Right lobe of liver (tissue), 6 donors: ENCODE measurements at regions not wholly inside any gene's neighbourhood (a gene's known extent, or its start where the extent isn't known, plus 50 kb on each side); places are given as distances from the start of the nearest gene placed in this dataset.

Experiments
- ATAC-seq, 4 donors: fragments of 200-7000 bp; cut with Tn5 transposase; one replicate each; pipeline ENCODE4 v1.9.1; 2020; ENCODE audit warnings: mild to moderate bottlenecking in 4 of 4, moderate library complexity in 4 of 4
- DNase-seq, 3 donors: peaks; one replicate each; pipeline ENCODE4 v3.0.0-alpha.2; 2020
- H3K27ac ChIP-seq, 3 donors: fragments of 200-600 bp; one replicate each; pipeline ENCODE4 v1.8.0; 2022
- H3K27me3 ChIP-seq, 2 donors: fragments of 200-600 bp; one replicate each; pipeline ENCODE4 v1.8.0; 2022
- H3K36me3 ChIP-seq, 4 donors: fragments of 200-600 bp; sonication (generic) in 1 of 4; one replicate each; pipeline versions ENCODE4 v1.5.1 to v1.8.0; 2017 to 2022; ENCODE audit warnings: control low read depth in 1 of 4
- H3K4me1 ChIP-seq, 4 donors: fragments of 200-600 bp; sonication (generic) in 1 of 4; one replicate each; pipeline versions ENCODE4 v1.5.1 to v1.8.0; 2017 to 2022; ENCODE audit warnings: control low read depth in 1 of 4
- H3K4me3 ChIP-seq, 3 donors: fragments of 200-600 bp; one replicate each; pipeline ENCODE4 v1.8.0; 2022
- H3K9me3 ChIP-seq, 4 donors: fragments of 200-600 bp; sonication (generic) in 1 of 4; one replicate each; pipeline versions ENCODE4 v1.5.1 to v1.8.0; 2017 to 2022; ENCODE audit warnings: control low read depth in 1 of 4
- POLR2A ChIP-seq: fragments of 450-650 bp; IDR thresholded peaks from one replicate; pipeline ENCODE4 v1.6.1; 2017; ENCODE audit warnings: antibody characterized with exemption, mild to moderate bottlenecking
- WGBS: methylation state at CpG from one replicate; pipeline ENCODE4 v1.1.6; 2018; ENCODE audit warnings: low coverage, low lambda C conversion rate; ENCODE audit not compliant: insufficient coverage; ENCODE audit errors: missing lambda C conversion rate; 5-methylcytosine and 5-hydroxymethylcytosine counted together
- intact Hi-C, 2 donors: fragments of 100-400 bp; cut with DNase I; formaldehyde crosslinking; loops; one replicate each; pipeline versions ENCODE4 v1.11.2 to v1.14.1; 2022
- TF ChIP-seq, protein P1 (sequence below), 4 donors: fragments of 200-600 bp in 3 of 4; fragments of 450-650 bp in 1 of 4; IDR thresholded peaks; one replicate each; pipeline versions ENCODE4 v1.5.1 to v1.8.0; 2016 to 2022; ENCODE audit warnings: antibody characterized with exemption in 4 of 4, mild to moderate bottlenecking in 2 of 4
- donor health status: DM: no; HTN: yes; CAD: no.
- donor health status: DM: no; HTN: no; CAD: no.
- donor health status: DM: no; HTN: no; CAD: no.
- donor health status: DM: no; HTN: yes; CAD: no.
- donor health status: DM: no; HTN: yes; CAD: no.

DNA sequence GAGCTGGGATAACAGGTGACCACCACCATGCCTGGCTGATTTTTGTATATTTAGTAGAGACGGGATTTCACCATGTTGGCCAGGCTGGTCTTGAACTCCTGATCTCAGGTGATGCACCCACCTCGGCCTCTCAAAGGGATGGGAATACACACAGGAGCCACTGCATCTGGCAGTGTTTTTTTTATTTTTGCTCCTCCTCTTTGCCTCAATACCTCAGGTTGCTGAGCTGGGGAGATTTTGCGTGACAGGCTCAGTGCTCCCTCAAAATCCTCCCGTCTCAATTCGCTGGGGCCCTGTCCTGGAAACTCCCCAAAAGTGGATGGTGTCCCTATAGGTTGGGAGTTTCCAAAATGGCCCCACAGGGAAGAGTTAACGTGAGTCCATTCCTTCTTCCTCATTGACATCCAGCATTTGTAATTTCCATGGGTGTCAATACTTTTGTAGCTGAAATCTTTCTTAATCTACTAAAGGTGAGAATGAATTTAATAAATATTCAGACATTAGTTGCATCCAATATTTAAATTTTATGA lies 71.8 kb downstream of the GGTLC2 start:
- Histone ChIP-seq H3K27me3 (no peaks in the 10 kb centered on the region), H3K9me3 (no peaks in the 10 kb centered on the region), H3K27ac (no peak overlapping the region), H3K4me3 (no peak overlapping the region), H3K36me3 (no peaks in the 10 kb centered on the region), H3K4me1 (no peaks in the 10 kb centered on the region)
- no peak for ATAC-seq
- intact Hi-C loops: no loop called here
- WGBS: 63% methylated on average over 3 of the region's 6 CpGs
- no peak for DNase-seq
- TF ChIP-seq, protein P1, sequence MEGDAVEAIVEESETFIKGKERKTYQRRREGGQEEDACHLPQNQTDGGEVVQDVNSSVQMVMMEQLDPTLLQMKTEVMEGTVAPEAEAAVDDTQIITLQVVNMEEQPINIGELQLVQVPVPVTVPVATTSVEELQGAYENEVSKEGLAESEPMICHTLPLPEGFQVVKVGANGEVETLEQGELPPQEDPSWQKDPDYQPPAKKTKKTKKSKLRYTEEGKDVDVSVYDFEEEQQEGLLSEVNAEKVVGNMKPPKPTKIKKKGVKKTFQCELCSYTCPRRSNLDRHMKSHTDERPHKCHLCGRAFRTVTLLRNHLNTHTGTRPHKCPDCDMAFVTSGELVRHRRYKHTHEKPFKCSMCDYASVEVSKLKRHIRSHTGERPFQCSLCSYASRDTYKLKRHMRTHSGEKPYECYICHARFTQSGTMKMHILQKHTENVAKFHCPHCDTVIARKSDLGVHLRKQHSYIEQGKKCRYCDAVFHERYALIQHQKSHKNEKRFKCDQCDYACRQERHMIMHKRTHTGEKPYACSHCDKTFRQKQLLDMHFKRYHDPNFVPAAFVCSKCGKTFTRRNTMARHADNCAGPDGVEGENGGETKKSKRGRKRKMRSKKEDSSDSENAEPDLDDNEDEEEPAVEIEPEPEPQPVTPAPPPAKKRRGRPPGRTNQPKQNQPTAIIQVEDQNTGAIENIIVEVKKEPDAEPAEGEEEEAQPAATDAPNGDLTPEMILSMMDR (IDR thresholded peaks at IDR 0.05): no peak
- TF ChIP-seq POLR2A: no peak

DNA sequence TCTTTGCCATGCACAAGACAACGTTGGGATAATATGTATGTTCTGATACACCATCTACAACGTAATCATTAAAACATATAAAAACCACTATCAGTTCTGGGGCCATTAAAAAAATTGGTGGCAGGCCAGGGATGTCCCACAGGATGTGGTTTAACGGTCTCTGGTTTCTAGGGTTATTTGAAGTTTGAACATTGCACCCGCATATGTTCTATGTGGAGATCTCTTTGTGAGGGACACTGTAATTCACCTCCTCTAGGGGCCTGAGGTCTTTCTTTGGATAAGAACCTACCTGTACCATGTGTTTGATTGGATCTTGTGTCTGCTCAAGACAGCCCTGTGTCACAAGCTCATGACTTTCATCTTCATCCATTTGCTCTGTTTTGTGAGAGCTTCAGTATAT lies 73.2 kb downstream of the GGTLC2 start:
- no peak for DNase-seq
- intact Hi-C loops: no loop called here
- H3K36me3 ChIP-seq: no peaks in the 10 kb centered on the region
- no peak overlapping the region for H3K4me3 ChIP-seq
- 49% methylated on average over 4 of the region's 4 CpGs for whole genome bisulfite sequencing
- no peak for ATAC-seq
- TF ChIP-seq, protein P1 (IDR thresholded peaks at IDR 0.05): no peak
- no peak for TF ChIP-seq POLR2A
- H3K4me1 ChIP-seq: no peaks in the 10 kb centered on the region
- no peaks in the 10 kb centered on the region for H3K9me3 ChIP-seq
- H3K27ac ChIP-seq: no peak overlapping the region
- no peaks in the 10 kb centered on the region for H3K27me3 ChIP-seq

DNA sequence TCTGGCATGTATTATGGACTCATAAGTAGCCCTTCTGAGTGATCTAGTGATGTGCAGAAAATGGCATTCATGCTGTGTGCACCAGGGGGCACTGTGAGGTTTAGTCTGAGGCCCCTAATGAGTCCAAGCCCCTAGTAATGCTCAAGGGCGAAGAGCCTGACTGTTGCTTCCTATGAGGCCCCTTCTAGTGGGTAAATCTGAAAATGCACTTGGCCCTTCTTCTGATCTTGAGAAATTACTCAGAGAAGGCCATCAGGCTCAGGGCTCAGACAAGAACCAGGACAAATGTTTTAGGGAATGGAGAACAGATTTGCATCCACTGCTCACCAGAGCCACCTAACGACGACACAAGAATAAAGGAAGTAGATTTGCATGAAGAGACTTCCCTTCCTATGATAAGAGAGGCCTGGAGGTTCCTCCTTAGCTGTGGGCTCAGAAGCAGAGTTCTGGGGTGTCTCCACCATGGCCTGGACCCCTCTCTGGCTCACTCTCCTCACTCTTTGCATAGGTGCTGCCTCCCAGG lies 75.8 kb downstream of the GGTLC2 start:
- Histone ChIP-seq H3K9me3 (no peaks in the 10 kb centered on the region), H3K4me3 (no peak overlapping the region), H3K27ac (peak overlapping the region in 1 of 3 donors; percentile 61), H3K4me1 (no peaks in the 10 kb centered on the region), H3K36me3 (no peaks in the 10 kb centered on the region), H3K27me3 (no peaks in the 10 kb centered on the region)
- ATAC-seq (peak; percentile 72 to 90 (median 84)), DNase-seq (no peak)
- TF ChIP-seq, protein P1 (IDR thresholded peaks at IDR 0.05): peak; percentile 46 to 56 (median 52)
- TF ChIP-seq POLR2A: no peak
- intact Hi-C loops: no loop called here
- 0% methylated on average over 2 of the region's 3 CpGs for WGBS

DNA sequence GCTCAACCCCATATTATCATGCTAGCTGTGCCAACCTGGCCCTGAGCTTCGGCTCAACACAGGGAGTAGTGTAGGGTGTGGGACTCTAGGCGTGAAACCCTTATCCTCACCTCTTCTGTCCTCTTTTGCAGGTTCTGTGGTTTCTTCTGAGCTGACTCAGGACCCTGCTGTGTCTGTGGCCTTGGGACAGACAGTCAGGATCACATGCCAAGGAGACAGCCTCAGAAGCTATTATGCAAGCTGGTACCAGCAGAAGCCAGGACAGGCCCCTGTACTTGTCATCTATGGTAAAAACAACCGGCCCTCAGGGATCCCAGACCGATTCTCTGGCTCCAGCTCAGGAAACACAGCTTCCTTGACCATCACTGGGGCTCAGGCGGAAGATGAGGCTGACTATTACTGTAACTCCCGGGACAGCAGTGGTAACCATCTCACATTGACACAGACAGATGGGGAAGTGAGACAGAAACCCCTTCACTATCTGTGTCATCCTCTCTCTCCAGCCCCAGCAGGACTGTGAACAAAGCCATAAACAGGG lies 76.4 kb downstream of the GGTLC2 start:
- no peaks in the 10 kb centered on the region for H3K27me3 ChIP-seq
- WGBS: 50% methylated on average over 4 of the region's 6 CpGs
- intact Hi-C loops: no loop called here
- no peak for DNase-seq
- H3K36me3 ChIP-seq: no peaks in the 10 kb centered on the region
- no peak for TF ChIP-seq POLR2A
- TF ChIP-seq, protein P1 (IDR thresholded peaks at IDR 0.05): no peak
- H3K4me3 ChIP-seq: no peak overlapping the region
- no peaks in the 10 kb centered on the region for H3K9me3 ChIP-seq
- H3K27ac ChIP-seq: peak overlapping the region in 1 of 3 donors; percentile 61
- no peaks in the 10 kb centered on the region for H3K4me1 ChIP-seq
- peak; percentile 38 to 69 (median 60) for ATAC-seq
